ENCODE measurements at regions not wholly inside any gene's neighbourhood (a gene's known extent, or its start where the extent isn't known, plus 50 kb on each side); places are given as distances from the start of the nearest gene placed in this dataset.

GRCh38 chr6:82084324-82084920 is 163.1 kb downstream of the IBTK start:
- TF ChIP-seq, protein P1, sequence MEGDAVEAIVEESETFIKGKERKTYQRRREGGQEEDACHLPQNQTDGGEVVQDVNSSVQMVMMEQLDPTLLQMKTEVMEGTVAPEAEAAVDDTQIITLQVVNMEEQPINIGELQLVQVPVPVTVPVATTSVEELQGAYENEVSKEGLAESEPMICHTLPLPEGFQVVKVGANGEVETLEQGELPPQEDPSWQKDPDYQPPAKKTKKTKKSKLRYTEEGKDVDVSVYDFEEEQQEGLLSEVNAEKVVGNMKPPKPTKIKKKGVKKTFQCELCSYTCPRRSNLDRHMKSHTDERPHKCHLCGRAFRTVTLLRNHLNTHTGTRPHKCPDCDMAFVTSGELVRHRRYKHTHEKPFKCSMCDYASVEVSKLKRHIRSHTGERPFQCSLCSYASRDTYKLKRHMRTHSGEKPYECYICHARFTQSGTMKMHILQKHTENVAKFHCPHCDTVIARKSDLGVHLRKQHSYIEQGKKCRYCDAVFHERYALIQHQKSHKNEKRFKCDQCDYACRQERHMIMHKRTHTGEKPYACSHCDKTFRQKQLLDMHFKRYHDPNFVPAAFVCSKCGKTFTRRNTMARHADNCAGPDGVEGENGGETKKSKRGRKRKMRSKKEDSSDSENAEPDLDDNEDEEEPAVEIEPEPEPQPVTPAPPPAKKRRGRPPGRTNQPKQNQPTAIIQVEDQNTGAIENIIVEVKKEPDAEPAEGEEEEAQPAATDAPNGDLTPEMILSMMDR (conservative IDR thresholded peaks at IDR 0.05; ENCODE audit: low read depth, low read length) = no peak
- TF ChIP-seq EZH2phosphoT487 (IDR thresholded peaks at IDR 0.05; ENCODE audit: borderline replicate concordance, low read length) = no peak
- no peak for TF ChIP-seq EZH2 (IDR thresholded peaks at IDR 0.05; ENCODE audit: low read length, unreplicated experiment)
